NT2/D1 (cell line): ENCODE measurements at regions not wholly inside any gene's neighbourhood (a gene's known extent, or its start where the extent isn't known, plus 50 kb on each side); places are given as distances from the start of the nearest gene placed in this dataset.
"Not testable (repeated sequence)": the region's sequence is repeated elsewhere in the genome, so short reads cannot be mapped to it uniquely, and the experiment has no call there.

Experiments used
- DNase-seq: peaks from one replicate; pipeline ENCODE4 v3.0.0-alpha.2; 2011; ENCODE audit warnings: low read depth, low spot score
- H3K27me3 ChIP-seq: 2 replicates; pipeline ENCODE4 v1.6.0; 2011; ENCODE audit warnings: mild to moderate bottlenecking; ENCODE audit not compliant: insufficient read length, insufficient read depth
- H3K36me3 ChIP-seq: 2 replicates; pipeline ENCODE4 v1.6.1; 2011; ENCODE audit warnings: mild to moderate bottlenecking, low read length, mixed read lengths; ENCODE audit not compliant: insufficient read depth, insufficient read length
- H3K4me1 ChIP-seq: 2 replicates; pipeline ENCODE4 v1.5.1; 2011; ENCODE audit not compliant: insufficient read depth, insufficient read length
- H3K4me3 ChIP-seq: 2 replicates; pipeline ENCODE4 v1.5.1; 2011; ENCODE audit warnings: low read depth; ENCODE audit not compliant: insufficient read length
- H3K9ac ChIP-seq: 2 replicates; pipeline ENCODE4 v1.6.0; 2011; ENCODE audit warnings: low read depth; ENCODE audit not compliant: insufficient read length
- H3K9me3 ChIP-seq: 2 replicates; pipeline ENCODE4 v1.5.1; 2011; ENCODE audit warnings: mild to moderate bottlenecking, low read length; ENCODE audit not compliant: insufficient read depth
- SUZ12 ChIP-seq: IDR thresholded peaks from 2 replicates; pipeline ENCODE4 v1.6.1; 2011; ENCODE audit not compliant: insufficient read length, insufficient read depth; ENCODE audit errors: extremely low read depth
- YY1 ChIP-seq: IDR thresholded peaks from 2 replicates; pipeline ENCODE4 v1.6.1; 2011; ENCODE audit not compliant: insufficient read length, insufficient read depth
- ZNF274 ChIP-seq: IDR thresholded peaks from 2 replicates; pipeline ENCODE4 v1.6.1; 2011; ENCODE audit warnings: mild to moderate bottlenecking, low read depth, low read length

- no peaks in the 10 kb centered on the region for H3K36me3 ChIP-seq
- H3K4me3 ChIP-seq = no peak overlapping the region
- no peak for TF ChIP-seq SUZ12
- no peak for TF ChIP-seq ZNF274
Observed at GRCh38 chr5:9731159-9731558, 101.0 kb upstream of the TAS2R1 start.

GRCh38 chr5:9728261-9728660 is 98.1 kb upstream of the TAS2R1 start:
- Histone ChIP-seq H3K9me3 (no peaks in the 10 kb centered on the region), H3K9ac (no peak overlapping the region), H3K36me3 (no peaks in the 10 kb centered on the region), H3K4me1 (no peaks in the 10 kb centered on the region), H3K4me3 (no peak overlapping the region), H3K27me3 (no peaks in the 10 kb centered on the region)
- DNase-seq = no peak
- no peak for TF ChIP-seq YY1
- TF ChIP-seq ZNF274 = no peak
- TF ChIP-seq SUZ12 = no peak

More at GRCh38 chr5:9731159-9731558, 101.0 kb upstream of the TAS2R1 start:
- Histone ChIP-seq H3K27me3 (no peaks in the 10 kb centered on the region), H3K4me1 (no peaks in the 10 kb centered on the region), H3K9me3 (no peaks in the 10 kb centered on the region), H3K9ac (no peak overlapping the region)
- DNase-seq = no peak

- no peak overlapping the region for H3K9ac ChIP-seq
- H3K36me3 ChIP-seq = no peaks in the 10 kb centered on the region
- DNase-seq = no peak
- no peaks in the 10 kb centered on the region for H3K9me3 ChIP-seq
- TF ChIP-seq YY1 = no peak
- no peak for TF ChIP-seq ZNF274
- no peak for TF ChIP-seq SUZ12
- no peaks in the 10 kb centered on the region for H3K27me3 ChIP-seq
- H3K4me1 ChIP-seq = no peaks in the 10 kb centered on the region
- H3K4me3 ChIP-seq = no peak overlapping the region
Observed at GRCh38 chr5:9726931-9727330, 96.8 kb upstream of the TAS2R1 start.

DNA sequence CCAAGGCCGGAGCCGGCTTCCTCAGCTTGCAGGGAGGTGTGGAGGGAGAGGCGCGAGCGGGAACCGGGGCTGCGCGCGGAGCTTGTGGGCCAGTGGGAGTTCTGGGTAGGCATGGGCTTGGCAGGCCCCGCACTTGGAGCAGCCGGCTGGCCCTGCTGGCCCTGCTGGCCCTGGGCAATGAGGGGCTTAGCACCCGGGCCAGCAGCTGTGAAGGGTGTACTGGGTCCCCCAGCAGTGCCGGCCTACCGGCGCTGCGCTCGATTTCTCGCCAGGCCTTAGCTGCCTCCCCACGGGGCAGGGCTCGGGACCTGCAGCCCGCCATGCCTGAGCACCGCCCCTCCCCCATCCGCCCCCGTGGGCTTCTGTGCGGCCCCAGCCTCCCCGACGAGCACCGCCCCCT is 95.1 kb upstream of the TAS2R1 start:
- H3K4me1 ChIP-seq, H3K27me3 ChIP-seq, H3K4me3 ChIP-seq, H3K36me3 ChIP-seq, H3K9me3 ChIP-seq, H3K9ac ChIP-seq, DNase-seq: not testable (repeated sequence)

GRCh38 chr5:9724707-9725106 is 94.6 kb upstream of the TAS2R1 start:
- Histone ChIP-seq H3K9ac (no peak overlapping the region), H3K4me3 (no peak overlapping the region), H3K27me3 (no peaks in the 10 kb centered on the region), H3K4me1 (no peaks in the 10 kb centered on the region), H3K9me3 (no peaks in the 10 kb centered on the region), H3K36me3 (no peaks in the 10 kb centered on the region)
- no peak for DNase-seq
- TF ChIP-seq SUZ12 = no peak
- TF ChIP-seq YY1 = no peak
- TF ChIP-seq ZNF274 = no peak

DNA sequence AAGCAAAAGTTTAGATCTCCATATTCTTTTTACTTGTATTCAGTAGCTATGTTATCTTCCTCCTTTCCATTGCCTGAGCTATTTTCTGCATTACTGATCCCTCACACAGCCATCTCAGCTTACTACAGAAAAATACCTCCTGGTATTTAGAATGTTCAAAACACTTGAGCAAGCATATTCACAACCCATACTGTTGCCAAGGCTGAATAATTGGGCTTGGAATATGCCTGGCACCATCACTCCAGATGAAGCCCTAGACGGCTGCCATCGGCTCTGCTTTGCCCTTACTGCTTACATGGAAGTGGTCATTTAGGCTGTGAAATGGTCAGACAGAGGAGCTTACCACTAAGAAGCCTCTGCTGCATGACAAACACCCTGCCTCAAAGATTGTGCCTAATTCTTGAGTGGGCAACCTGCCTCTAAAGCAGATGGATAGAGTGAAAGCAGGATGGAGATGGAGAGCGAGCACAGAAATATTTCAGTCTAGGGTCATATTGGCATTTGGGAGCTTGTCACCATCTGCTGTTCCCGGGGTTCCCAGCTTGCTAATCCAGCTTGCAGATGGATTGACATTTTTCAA is 92.5 kb upstream of the TAS2R1 start:
- H3K9ac ChIP-seq = no peak overlapping the region
- DNase-seq = no peak
- no peaks in the 10 kb centered on the region for H3K36me3 ChIP-seq
- H3K4me1 ChIP-seq = no peaks in the 10 kb centered on the region
- H3K27me3 ChIP-seq = no peaks in the 10 kb centered on the region
- TF ChIP-seq ZNF274 (no peak), SUZ12 (no peak), YY1 (no peak)
- H3K4me3 ChIP-seq = no peak overlapping the region
- no peaks in the 10 kb centered on the region for H3K9me3 ChIP-seq

- H3K4me3 ChIP-seq = no peak overlapping the region
- H3K9ac ChIP-seq = no peak overlapping the region
- TF ChIP-seq ZNF274 (no peak), SUZ12 (no peak), YY1 (no peak)
- no peak for DNase-seq
- H3K36me3 ChIP-seq = no peaks in the 10 kb centered on the region
- no peaks in the 10 kb centered on the region for H3K27me3 ChIP-seq
- H3K4me1 ChIP-seq = no peaks in the 10 kb centered on the region
- no peaks in the 10 kb centered on the region for H3K9me3 ChIP-seq
Observed at GRCh38 chr5:9721161-9721560, 91.0 kb upstream of the TAS2R1 start.

- Histone ChIP-seq H3K9ac (no peak overlapping the region), H3K9me3 (no peaks in the 10 kb centered on the region), H3K36me3 (no peaks in the 10 kb centered on the region), H3K4me3 (no peak overlapping the region), H3K4me1 (no peaks in the 10 kb centered on the region), H3K27me3 (no peaks in the 10 kb centered on the region)
- no peak for DNase-seq
- TF ChIP-seq SUZ12 (no peak), YY1 (no peak), ZNF274 (no peak)
Observed at GRCh38 chr5:9720361-9720760, 90.2 kb upstream of the TAS2R1 start.
